Glutamatergic neuron (in vitro differentiated cells): ENCODE measurements at regions not wholly inside any gene's neighbourhood (a gene's known extent, or its start where the extent isn't known, plus 50 kb on each side); places are given as distances from the start of the nearest gene placed in this dataset.

Experiments used
- DNase-seq: peaks from one replicate; pipeline ENCODE4 v3.0.0; 2022
- H3K27ac Mint-ChIP-seq: one replicate; pipeline ENCODE4 v1.8.0; 2020; ENCODE audit warnings: mild to moderate bottlenecking, mixed read lengths, inconsistent platforms; ENCODE audit not compliant: unreplicated experiment
- H3K27me3 Mint-ChIP-seq: one replicate; pipeline ENCODE4 v1.8.0; 2020; ENCODE audit warnings: mild to moderate bottlenecking, moderate library complexity, mixed read lengths, inconsistent platforms; ENCODE audit not compliant: unreplicated experiment
- H3K36me3 Mint-ChIP-seq: one replicate; pipeline ENCODE4 v1.8.0; 2020; ENCODE audit warnings: mild to moderate bottlenecking, mixed read lengths, inconsistent platforms; ENCODE audit not compliant: unreplicated experiment
- H3K4me1 Mint-ChIP-seq: one replicate; pipeline ENCODE4 v1.8.0; 2020; ENCODE audit warnings: mild to moderate bottlenecking, low read depth, mixed read lengths, inconsistent platforms; ENCODE audit not compliant: unreplicated experiment
- H3K4me3 Mint-ChIP-seq: one replicate; pipeline ENCODE4 v1.8.0; 2020; ENCODE audit warnings: mild to moderate bottlenecking, mixed read lengths, inconsistent platforms; ENCODE audit not compliant: unreplicated experiment
- H3K9me3 Mint-ChIP-seq: one replicate; pipeline ENCODE4 v1.8.0; 2020; ENCODE audit warnings: mild to moderate bottlenecking, moderate library complexity, mixed read lengths, inconsistent platforms; ENCODE audit not compliant: unreplicated experiment
- CTCF ChIP-seq: fragments of 200-600 bp; sonication (generic); IDR thresholded peaks from one replicate; pipeline ENCODE4 v1.5.0; 2021; ENCODE audit not compliant: partially characterized antibody, unreplicated experiment

GRCh38 chr4:180116840-180117239 lies 2126.4 kb upstream of the TENM3 start:
- no peak for DNase-seq
- Mint-ChIP-seq H3K4me1 (no peaks in the 10 kb centered on the region), H3K27me3 (no peaks in the 10 kb centered on the region), H3K36me3 (no peaks in the 10 kb centered on the region), H3K9me3 (no peaks in the 10 kb centered on the region), H3K4me3 (no peak overlapping the region), H3K27ac (no peak overlapping the region)
- TF ChIP-seq CTCF: no peak

GRCh38 chr4:180120068-180120467 lies 2123.1 kb upstream of the TENM3 start:
- Mint-ChIP-seq H3K9me3 (no peaks in the 10 kb centered on the region), H3K27me3 (no peaks in the 10 kb centered on the region), H3K36me3 (no peaks in the 10 kb centered on the region), H3K27ac (no peak overlapping the region), H3K4me3 (no peak overlapping the region), H3K4me1 (no peaks in the 10 kb centered on the region)
- TF ChIP-seq CTCF: no peak
- no peak for DNase-seq

- no peak for DNase-seq
- peaks cover 1% of the 10 kb centered on the region for H3K9me3 Mint-ChIP-seq
- no peak overlapping the region for H3K4me3 Mint-ChIP-seq
Observed at GRCh38 chr4:180134091-180134866, 2108.9 kb upstream of the TENM3 start.

GRCh38 chr4:180141734-180142133 lies 2101.5 kb upstream of the TENM3 start:
- Mint-ChIP-seq H3K9me3 (no peaks in the 10 kb centered on the region), H3K27ac (no peak overlapping the region), H3K27me3 (no peaks in the 10 kb centered on the region), H3K4me1 (no peaks in the 10 kb centered on the region), H3K36me3 (no peaks in the 10 kb centered on the region), H3K4me3 (no peak overlapping the region)
- no peak for DNase-seq
- no peak for TF ChIP-seq CTCF

More at GRCh38 chr4:180134091-180134866, 2108.9 kb upstream of the TENM3 start:
- Mint-ChIP-seq H3K4me1 (peaks cover 5% of the 10 kb centered on the region), H3K27ac (no peak overlapping the region), H3K36me3 (no peaks in the 10 kb centered on the region), H3K27me3 (no peaks in the 10 kb centered on the region)
- TF ChIP-seq CTCF: no peak

GRCh38 chr4:180148737-180149136 lies 2094.5 kb upstream of the TENM3 start:
- Mint-ChIP-seq H3K4me3 (no peak overlapping the region), H3K4me1 (no peaks in the 10 kb centered on the region), H3K27ac (no peak overlapping the region), H3K27me3 (no peaks in the 10 kb centered on the region), H3K9me3 (no peaks in the 10 kb centered on the region), H3K36me3 (no peaks in the 10 kb centered on the region)
- DNase-seq: no peak
- TF ChIP-seq CTCF: no peak
